GM21515 (cell line): ENCODE measurements at regions not wholly inside any gene's neighbourhood (a gene's known extent, or its start where the extent isn't known, plus 50 kb on each side); places are given as distances from the start of the nearest gene placed in this dataset.
"Not testable (repeated sequence)": the region's sequence is repeated elsewhere in the genome, so short reads cannot be mapped to it uniquely, and the experiment has no call there.

Experiments used
- ATAC-seq: cut with Tn5 transposase; IDR thresholded peaks from one replicate; pipeline ENCODE4 v1.9.1; 2021; ENCODE audit not compliant: unreplicated experiment

DNA sequence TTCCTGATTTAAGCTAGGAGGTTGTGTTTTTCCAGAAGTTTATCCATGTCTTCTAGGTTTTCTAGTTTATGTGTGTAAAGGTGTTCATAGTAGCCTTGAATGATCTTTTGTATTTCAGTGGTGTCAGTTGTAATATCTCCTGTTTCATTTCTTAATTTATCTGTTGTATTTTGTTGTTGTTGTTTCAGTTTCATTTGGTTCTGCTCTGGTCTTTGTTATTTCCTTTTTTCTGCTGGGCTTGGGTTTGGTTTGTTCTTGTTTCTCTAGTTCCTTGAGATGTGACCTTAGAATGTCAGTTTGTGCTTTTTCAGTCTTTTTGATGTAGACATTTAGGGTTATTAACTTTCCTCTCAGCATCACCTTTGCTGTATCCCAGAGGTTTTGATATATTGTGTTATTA is 62.8 kb downstream of the SCP2D1 start:
- not testable (repeated sequence) for ATAC-seq

DNA sequence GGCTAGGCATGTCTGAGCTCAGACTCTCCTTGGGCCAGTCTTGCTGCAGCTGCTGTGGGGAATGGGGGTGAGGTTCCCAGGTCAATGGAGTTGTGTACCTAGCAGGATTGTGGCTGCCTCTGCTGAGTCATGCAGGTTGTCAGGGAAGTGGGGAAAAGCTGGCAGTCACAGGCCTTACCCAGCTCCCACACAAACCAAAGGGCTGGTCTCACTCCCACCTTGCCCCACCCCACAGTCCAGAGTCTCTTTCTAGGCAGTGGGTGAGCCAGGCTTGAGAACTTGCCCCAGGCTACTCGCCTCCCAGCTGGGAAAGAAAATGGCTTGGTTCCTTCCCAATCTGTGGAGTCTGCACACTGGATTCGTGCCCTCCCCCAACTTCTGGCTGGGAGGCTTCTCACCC is 65.7 kb downstream of the SCP2D1 start:
- no peak for ATAC-seq

GRCh38 chr20:18886756-18887155 is 73.2 kb downstream of the SCP2D1 start:
- no peak for ATAC-seq

- no peak for ATAC-seq
These were observed 88.6 kb downstream of the SCP2D1 start for GRCh38 chr20:18901980-18902737.

DNA sequence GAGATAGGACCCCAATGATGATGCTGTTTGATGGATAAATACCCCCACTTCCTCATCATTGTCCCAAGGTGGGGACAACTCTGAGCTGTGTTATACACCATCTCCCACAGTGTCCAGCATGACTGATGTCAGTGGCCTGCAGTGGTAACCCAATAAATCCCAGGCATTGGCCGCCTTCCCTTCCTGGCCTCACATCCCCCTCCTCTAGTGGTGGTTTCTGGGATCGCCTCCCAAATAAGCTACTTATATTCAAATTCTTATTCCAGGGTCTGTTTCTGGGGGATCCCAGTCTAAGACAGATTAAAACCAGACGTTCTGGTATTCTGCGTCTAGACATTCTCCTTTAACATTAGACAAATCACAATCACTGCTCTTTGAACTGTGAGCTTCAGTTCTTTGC is 90.6 kb downstream of the SCP2D1 start:
- ATAC-seq = no peak

- no peak for ATAC-seq
These were observed 91.0 kb downstream of the SCP2D1 start for GRCh38 chr20:18904624-18905023.

- ATAC-seq = no peak
These were observed 92.5 kb downstream of the SCP2D1 start for GRCh38 chr20:18906046-18906445.

DNA sequence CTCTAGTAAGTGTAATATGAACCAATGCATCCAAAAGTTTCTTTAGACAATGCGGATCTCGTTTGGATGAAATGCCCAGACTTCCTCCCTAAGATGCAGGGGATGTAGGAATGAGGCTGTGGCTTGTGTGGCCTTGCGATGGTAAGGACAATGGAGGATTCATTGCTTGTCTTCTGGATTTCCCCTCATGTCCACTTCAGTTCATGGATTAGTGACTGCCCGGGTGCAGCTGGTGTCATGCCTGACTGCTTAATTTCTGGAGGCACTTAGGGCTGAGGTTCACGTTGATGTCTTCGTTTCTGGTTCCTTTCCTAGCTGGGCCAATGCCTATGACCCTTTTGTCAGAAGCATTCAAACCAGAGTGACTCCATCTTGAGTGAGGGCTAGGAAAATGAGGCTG is 93.8 kb downstream of the SCP2D1 start:
- no peak for ATAC-seq

- no peak for ATAC-seq
These were observed 94.5 kb downstream of the SCP2D1 start for GRCh38 chr20:18908109-18908508.

DNA sequence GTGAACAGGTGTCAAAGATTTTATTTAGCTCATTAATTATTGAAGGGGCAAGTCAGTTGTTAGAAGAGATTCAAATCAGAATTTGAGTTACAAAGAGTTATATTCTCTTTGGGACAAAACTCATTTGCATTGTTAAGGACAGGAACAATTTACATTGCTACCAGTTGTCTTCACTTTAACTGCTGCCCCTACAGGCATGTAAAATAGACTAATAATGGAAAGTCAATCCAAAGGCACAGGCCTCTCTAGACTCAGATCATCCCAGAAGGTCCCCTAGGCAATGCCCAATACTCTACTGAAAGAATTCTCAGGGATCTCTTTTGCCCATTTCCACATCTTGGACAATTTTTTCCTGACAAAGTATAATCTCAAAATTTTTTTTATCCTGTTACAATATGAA is 95.7 kb downstream of the SCP2D1 start:
- no peak for ATAC-seq

GRCh38 chr20:18913701-18914100 is 100.1 kb downstream of the SCP2D1 start:
- ATAC-seq = no peak

DNA sequence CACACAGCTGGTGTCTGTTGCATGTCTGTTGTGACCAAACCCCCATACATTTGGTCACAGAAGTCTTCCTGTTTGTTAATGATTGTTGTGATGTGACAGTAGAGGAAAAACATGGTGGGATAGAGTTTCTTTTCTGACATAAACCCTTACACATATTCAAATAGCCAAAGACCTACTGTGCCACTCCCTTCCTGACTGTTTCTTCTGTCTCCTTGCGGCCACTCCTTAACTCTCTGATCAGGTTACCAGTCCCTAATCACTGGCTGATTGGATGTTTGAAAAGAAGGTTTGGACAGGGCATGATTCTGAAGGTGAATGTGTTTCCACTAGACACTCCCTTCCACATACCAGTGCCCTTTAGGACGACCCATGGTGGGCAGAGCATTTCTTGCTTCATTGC is 101.2 kb downstream of the SCP2D1 start:
- no peak for ATAC-seq

DNA sequence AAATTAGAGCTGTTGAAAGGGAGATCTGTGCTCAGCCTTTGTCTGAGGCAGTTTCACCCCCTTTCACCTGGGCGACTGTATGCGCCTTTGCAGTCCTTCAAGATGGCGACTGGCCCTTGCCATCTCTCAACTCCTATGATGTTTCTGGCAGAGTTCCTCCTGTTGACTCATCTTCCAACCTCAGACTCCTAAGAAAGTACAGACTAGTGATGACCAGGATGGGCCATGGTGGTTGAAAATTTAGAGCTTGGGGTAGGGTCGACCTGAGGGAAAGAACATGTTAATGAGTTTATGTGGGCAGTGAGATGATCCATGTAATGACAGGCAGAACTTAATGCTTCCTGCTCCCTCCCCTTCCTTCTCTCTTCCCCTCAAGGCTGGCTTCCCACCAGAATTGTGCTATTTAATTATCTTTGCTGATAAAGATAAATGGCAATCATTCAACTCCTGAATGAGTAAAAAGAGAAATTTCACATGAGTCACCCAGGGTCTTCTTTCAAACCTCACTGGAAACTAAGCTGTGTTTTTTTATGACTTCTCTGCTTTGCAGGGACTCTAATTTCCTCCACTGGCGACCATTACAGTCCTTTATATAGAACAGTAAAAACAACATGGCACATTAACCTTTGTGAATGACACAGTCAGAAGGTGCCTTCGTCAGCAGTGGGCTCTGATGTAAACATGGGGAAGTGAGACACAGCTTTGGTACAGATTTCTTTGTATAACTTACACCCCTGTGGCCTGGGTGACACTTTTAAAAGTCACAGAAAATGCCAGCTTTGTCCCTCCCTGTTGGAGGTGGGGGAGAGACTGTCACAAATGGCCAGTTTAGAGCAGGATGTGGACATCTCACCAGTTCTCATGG is 103.5 kb downstream of the SCP2D1 start:
- no peak for ATAC-seq

DNA sequence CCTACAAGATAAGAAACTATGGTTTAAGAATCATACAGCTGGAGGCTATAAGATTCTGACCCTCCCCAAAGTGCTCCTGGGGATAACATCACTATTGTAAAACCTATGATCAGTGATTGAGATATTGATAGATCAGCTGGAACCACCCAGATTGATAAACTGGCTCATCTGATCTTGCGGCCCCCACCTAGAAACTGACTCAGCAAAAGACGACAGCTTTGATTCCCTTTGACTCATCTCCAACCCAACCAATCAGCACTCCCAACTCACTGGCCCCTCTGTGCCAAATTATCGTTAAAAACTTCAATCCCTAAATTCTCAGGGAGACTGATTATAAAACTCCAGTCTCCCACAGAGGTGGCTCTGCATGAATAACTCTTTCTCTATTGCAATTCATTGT is 106.4 kb downstream of the SCP2D1 start:
- no peak for ATAC-seq

GRCh38 chr20:18921291-18921690 is 107.7 kb downstream of the SCP2D1 start:
- no peak for ATAC-seq

DNA sequence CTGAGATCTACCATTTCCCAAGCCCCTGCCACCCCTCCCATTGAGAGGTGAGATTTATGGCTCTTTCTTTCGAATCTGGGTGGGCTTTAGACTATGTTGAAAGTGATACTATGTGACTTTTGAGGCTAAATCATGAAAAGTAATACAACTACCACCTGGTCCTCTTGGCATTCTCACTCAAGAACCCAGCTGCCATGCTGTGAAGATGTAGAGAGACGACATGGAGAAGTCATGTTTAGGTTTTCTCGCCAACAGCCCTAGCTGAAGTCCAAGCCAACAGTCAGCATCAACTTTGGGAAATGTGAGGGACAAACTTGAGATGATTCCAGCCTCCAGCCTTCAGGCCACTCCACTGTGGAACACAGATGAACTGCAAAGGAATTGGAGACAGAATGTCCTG is 108.7 kb downstream of the SCP2D1 start:
- ATAC-seq = no peak

DNA sequence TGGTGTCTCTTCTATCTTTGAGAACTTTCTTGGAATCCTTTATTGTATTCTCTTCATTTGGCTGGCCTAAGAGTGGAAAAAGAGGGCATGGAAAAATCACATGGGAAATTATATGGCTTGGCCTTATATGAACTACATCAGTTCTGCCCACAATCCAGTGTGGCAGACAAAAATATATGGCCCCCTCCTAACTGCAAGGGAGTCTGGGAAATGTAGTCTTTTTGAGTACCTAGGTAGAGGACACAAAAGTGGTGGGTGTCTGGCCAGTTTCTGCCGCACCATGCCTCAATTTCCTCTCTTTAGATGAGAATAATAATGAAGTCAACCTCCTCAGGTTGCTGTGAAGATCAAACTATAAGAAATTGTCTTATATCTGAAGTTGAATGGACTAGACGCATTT is 109.3 kb downstream of the SCP2D1 start:
- no peak for ATAC-seq

DNA sequence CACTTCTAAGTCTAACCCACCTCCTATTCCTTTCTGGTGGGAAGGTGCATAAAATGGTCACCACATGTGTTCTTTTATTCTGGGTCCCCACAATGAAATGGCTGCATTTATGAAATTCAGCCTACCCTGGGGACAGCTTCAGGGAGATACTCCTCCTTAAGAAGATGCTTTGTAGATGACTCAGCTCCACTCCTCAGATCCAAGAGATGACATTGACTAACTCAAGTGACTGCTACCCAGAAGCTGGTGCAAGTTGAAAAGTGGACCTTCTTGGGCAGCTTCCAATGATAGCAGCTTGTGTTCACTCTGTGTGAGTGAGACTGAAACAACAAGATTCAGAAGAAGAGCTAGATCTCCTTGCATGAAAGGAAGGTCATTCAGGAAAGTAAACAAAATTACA is 113.4 kb downstream of the SCP2D1 start:
- ATAC-seq = no peak

GRCh38 chr20:18928626-18929025 is 115.0 kb downstream of the SCP2D1 start:
- no peak for ATAC-seq

GRCh38 chr20:18929800-18930199 is 116.2 kb downstream of the SCP2D1 start:
- ATAC-seq = no peak

DNA sequence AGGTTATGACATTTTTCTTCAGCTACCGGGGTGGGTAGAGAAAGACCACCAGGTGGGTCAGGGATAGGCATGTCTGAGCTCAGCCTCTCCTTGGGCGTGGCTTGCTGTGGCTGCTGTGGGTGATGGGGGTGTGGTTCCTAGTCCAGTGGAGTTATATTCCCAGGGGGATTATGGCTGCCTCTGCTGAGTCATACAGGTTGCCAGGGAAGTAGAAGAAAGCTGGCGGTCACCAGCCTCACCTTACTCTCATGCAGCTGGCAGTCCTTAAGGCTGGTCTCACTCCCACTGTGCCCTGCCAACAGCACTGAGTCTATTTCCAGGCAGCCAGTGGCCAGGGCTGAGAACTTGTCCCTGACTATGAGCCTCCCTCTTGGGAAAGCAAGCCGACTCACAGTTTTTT is 130.0 kb downstream of the SCP2D1 start:
- ATAC-seq = no peak

DNA sequence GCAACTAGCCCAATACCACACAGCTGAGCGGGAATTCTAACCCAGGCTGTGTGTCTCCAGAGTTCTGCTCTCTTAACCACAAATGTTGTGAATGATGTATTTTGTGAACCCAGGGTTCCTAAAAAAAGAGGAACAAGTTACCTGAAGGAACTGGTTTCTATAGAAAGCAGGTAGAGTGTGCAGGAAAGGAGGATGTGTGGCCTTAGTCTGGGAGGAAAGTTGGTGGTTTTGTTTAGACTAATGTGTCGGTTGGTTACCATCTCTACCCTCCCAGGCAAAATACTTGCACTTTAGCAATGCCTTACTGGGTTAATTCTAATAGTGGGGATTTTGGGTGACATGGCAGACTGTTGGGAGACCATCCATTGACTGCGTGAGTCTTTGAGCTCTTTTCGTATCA is 143.3 kb downstream of the SCP2D1 start:
- no peak for ATAC-seq
